GM23338 (cell line): ENCODE measurements at regions not wholly inside any gene's neighbourhood (a gene's known extent, or its start where the extent isn't known, plus 50 kb on each side); places are given as distances from the start of the nearest gene placed in this dataset.
"Not testable (repeated sequence)": the region's sequence is repeated elsewhere in the genome, so short reads cannot be mapped to it uniquely, and the experiment has no call there.

ENCODE experiments used
- ATAC-seq: fragments of 200-7000 bp; cut with Tn5 transposase; 3 replicates; pipeline ENCODE4 v1.9.1; 2020
- DNase-seq: peaks from one replicate; pipeline ENCODE4 v3.0.0-alpha.2; 2015; ENCODE audit warnings: low spot score
- H2AFZ ChIP-seq: fragments of 200-600 bp; sonication (generic); 2 replicates; pipeline ENCODE4 v1.8.0; 2016; ENCODE audit warnings: antibody characterized with exemption, mild to moderate bottlenecking, moderate library complexity
- H3F3A ChIP-seq: fragments of 200-600 bp; sonication (generic); replicated peaks from 2 replicates; pipeline ENCODE4 v1.8.0; 2017; ENCODE audit warnings: antibody characterized with exemption, mixed run types, low read depth
- H3K27ac ChIP-seq: fragments of 200-600 bp; sonication (generic); 2 replicates; pipeline ENCODE4 v1.6.1; 2016; ENCODE audit warnings: low read depth
- H3K27me3 ChIP-seq: fragments of 200-600 bp; sonication (generic); 2 replicates; pipeline ENCODE4 v1.8.0; 2016; ENCODE audit warnings: mild to moderate bottlenecking, mixed run types, moderate library complexity; ENCODE audit not compliant: insufficient read depth
- H3K36me3 ChIP-seq: fragments of 200-600 bp; sonication (generic); 2 replicates; pipeline ENCODE4 v1.8.0; 2016; ENCODE audit warnings: mild to moderate bottlenecking; ENCODE audit not compliant: insufficient read depth
- H3K4me1 ChIP-seq: fragments of 200-600 bp; sonication (generic); 2 replicates; pipeline ENCODE4 v1.8.0; 2016; ENCODE audit warnings: mild to moderate bottlenecking, moderate library complexity; ENCODE audit not compliant: insufficient read depth
- H3K4me2 ChIP-seq: fragments of 200-600 bp; sonication (generic); 2 replicates; pipeline ENCODE4 v1.7.1; 2017; ENCODE audit warnings: mixed run types
- H3K4me3 ChIP-seq: fragments of 200-600 bp; sonication (generic); 2 replicates; pipeline ENCODE4 v1.6.1; 2016; ENCODE audit warnings: mixed run types
- H3K79me2 ChIP-seq: fragments of 200-600 bp; sonication (generic); replicated peaks from 2 replicates; pipeline ENCODE4 v1.8.0; 2017; ENCODE audit warnings: mild to moderate bottlenecking; ENCODE audit not compliant: insufficient read depth
- H3K9me2 ChIP-seq: fragments of 200-600 bp; sonication (generic); 2 replicates; pipeline ENCODE4 v1.8.0; 2017; ENCODE audit not compliant: insufficient read depth
- H4K20me1 ChIP-seq: fragments of 200-600 bp; sonication (generic); replicated peaks from 2 replicates; pipeline ENCODE4 v1.8.0; 2017; ENCODE audit warnings: mild to moderate bottlenecking; ENCODE audit not compliant: insufficient read depth
- H3K27ac Mint-ChIP-seq: 2 replicates; pipeline ENCODE4 v1.8.0; 2020; ENCODE audit warnings: inconsistent platforms, mild to moderate bottlenecking, moderate library complexity, mixed read lengths
- H3K27me3 Mint-ChIP-seq: 3 replicates; pipeline ENCODE4 v1.8.0; 2022; ENCODE audit warnings: low read depth, mild to moderate bottlenecking, moderate library complexity, mixed read lengths, inconsistent platforms; ENCODE audit not compliant: insufficient read depth, poor library complexity
- H3K36me3 Mint-ChIP-seq: 3 replicates; pipeline ENCODE4 v1.8.0; 2021; ENCODE audit warnings: low read depth, mild to moderate bottlenecking, inconsistent platforms, moderate library complexity, mixed read lengths
- H3K4me1 Mint-ChIP-seq: 3 replicates; pipeline ENCODE4 v1.8.0; 2020; ENCODE audit warnings: mild to moderate bottlenecking, inconsistent platforms, mixed read lengths
- H3K4me3 Mint-ChIP-seq: 3 replicates; pipeline ENCODE4 v1.8.0; 2021; ENCODE audit warnings: moderate library complexity, mild to moderate bottlenecking, inconsistent platforms, mixed read lengths
- H3K9me3 Mint-ChIP-seq: 3 replicates; pipeline ENCODE4 v1.8.0; 2020; ENCODE audit warnings: moderate library complexity, mild to moderate bottlenecking, inconsistent platforms, mixed read lengths
- EZH2 ChIP-seq: fragments of 200-600 bp; sonication (generic); IDR thresholded peaks from one replicate; pipeline ENCODE4 v1.8.0; 2017; ENCODE audit warnings: antibody characterized with exemption, mild to moderate bottlenecking, low read depth; ENCODE audit not compliant: unreplicated experiment
- EZH2phosphoT487 ChIP-seq: fragments of 200-600 bp; sonication (generic); IDR thresholded peaks from one replicate; pipeline ENCODE4 v1.8.1; 2018; ENCODE audit warnings: antibody characterized with exemption; ENCODE audit not compliant: unreplicated experiment
- JUNB ChIP-seq: IDR thresholded peaks from one replicate; pipeline ENCODE4 v1.6.1; 2016; ENCODE audit warnings: antibody characterized with exemption; ENCODE audit not compliant: unreplicated experiment
- NANOG ChIP-seq: IDR thresholded peaks from 2 replicates; pipeline ENCODE4 v1.6.1; 2016; ENCODE audit warnings: antibody characterized with exemption, borderline replicate concordance
- ZNF331 ChIP-seq: fragments of 250-450 bp; sonication (Bioruptor Pico); IDR thresholded peaks from 2 replicates; pipeline ENCODE4 v1.5.0; 2020; ENCODE audit warnings: low read depth, mild to moderate bottlenecking, moderate library complexity
- TF ChIP-seq, protein P1 (sequence below): fragments of 250-450 bp; sonication (Bioruptor Pico); IDR thresholded peaks from 2 replicates; pipeline ENCODE4 v1.5.0; 2020; ENCODE audit warnings: mild to moderate bottlenecking, moderate library complexity
- TF ChIP-seq, protein P2 (sequence below), 2 experiments: fragments of 200-600 bp in 1 of 2; sonication (generic) in 1 of 2; conservative IDR thresholded peaks; 2 replicates each; pipeline versions ENCODE4 v1.5.1 to v1.6.1; 2016 to 2017; ENCODE audit warnings: antibody characterized with exemption in 2 of 2, low read depth in 2 of 2, mild to moderate bottlenecking in 2 of 2, moderate library complexity in 1 of 2

DNA sequence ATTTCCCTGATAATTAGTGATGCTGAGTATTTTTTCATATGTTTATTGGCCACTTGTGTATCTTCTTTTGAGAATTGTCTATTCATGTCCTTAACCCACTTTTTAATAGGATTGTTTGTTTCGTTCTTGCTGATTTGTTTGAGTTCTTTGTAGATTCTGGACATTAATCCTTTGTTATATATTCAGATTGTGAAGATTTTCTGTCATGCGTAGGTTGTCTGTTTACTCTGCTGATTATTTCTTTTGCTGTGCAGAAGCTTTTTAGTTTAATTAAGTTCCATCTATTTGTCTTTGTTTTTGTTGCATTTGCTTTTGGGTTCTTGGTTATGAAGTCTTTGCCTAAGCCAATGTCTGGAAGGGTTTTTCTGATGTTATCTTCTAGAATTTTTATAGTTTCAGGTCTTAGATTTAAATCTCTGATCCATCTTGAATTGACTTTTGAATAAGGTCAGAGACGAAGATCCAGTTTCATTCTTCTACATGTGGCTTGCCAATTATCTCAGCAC, 438.4 kb upstream of the TBL1XR1 start:
- H4K20me1 ChIP-seq, H3K79me2 ChIP-seq, H3K4me2 ChIP-seq, H3K27ac Mint-ChIP-seq, H2AFZ ChIP-seq, H3K36me3 ChIP-seq, H3K36me3 Mint-ChIP-seq, H3K4me1 Mint-ChIP-seq, H3K9me3 Mint-ChIP-seq, H3K4me3 Mint-ChIP-seq, H3K4me3 ChIP-seq, DNase-seq, H3K27me3 Mint-ChIP-seq, H3K27ac ChIP-seq, H3K27me3 ChIP-seq, H3K9me2 ChIP-seq, H3F3A ChIP-seq, ATAC-seq, H3K4me1 ChIP-seq: not testable (repeated sequence)

DNA sequence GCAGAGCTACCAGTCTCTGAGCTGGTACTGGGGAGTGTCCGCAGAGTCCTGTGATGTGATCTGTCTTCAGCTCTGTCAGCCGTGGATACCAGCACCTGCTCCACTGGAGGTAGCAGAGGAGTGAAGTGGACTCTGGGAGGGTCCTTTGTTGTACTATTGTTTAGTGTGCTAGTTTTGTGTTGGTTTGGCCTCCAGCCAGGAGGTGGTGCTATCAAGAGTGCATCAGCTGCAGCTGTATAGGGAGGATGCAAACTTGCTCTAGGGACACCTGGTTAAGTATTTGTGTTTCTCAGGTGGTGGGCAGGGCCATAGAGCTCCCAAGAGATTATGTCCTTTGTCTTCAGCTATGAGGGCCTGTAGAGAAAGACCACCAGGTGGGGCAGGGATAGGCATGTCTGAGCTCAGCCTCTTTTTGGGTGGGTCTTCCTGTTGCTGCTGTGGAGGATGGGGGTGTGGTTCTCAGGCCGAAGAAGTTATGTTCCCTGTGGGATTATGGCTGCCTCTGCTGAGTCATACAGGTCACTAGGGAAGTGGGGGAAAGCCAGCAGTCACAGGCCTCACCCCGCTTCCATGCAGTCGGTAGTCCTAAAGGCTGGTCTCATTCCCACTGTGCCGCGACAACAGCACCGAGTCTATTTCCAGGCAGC, 443.2 kb upstream of the TBL1XR1 start:
- DNase-seq (peak; percentile 8), ATAC-seq (no peak)

DNA sequence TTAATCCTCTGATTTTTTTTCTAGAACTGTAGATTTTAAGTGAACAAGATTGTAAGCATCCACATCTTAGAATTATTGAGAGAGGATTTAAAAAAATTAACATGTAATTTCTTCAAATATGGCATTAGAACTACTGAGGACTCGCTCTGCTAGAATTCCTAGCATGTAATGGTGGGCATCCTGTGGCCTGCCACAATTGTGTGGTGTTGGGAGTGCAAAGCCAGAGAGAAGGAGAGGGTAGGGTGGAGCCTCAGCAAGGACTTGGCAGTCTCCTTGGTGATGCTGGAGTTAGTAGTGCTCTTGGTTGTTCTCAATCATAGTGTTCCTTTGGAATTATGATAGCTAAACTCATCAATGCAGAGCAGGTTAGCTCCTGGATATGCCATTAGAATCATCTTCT, 443.9 kb upstream of the TBL1XR1 start:
- no peak overlapping the region for H3K27ac ChIP-seq
- H3K9me2 ChIP-seq: peaks cover 5% of the 10 kb centered on the region; the same call in 1 of the 2 replicates
- no peak for DNase-seq
- no peak overlapping the region for H3K4me3 Mint-ChIP-seq
- H3K79me2 ChIP-seq: no peaks in the 10 kb centered on the region
- no peaks in the 10 kb centered on the region for H3F3A ChIP-seq
- no peak overlapping the region for H3K4me3 ChIP-seq
- no peak overlapping the region for H3K4me2 ChIP-seq
- H2AFZ ChIP-seq: no peak overlapping the region; the same call in 1 of the 2 replicates
- H3K27me3 Mint-ChIP-seq: peaks cover 3% of the 10 kb centered on the region
- no peak for ATAC-seq
- no peaks in the 10 kb centered on the region; the same call in 1 of the 2 replicates for H3K4me1 ChIP-seq
- H3K36me3 Mint-ChIP-seq: no peaks in the 10 kb centered on the region
- H3K9me3 Mint-ChIP-seq: no peaks in the 10 kb centered on the region
- peaks cover 8% of the 10 kb centered on the region; the same call in 2 of the 3 replicates for H3K4me1 Mint-ChIP-seq
- H3K27ac Mint-ChIP-seq: no peak overlapping the region
- no peaks in the 10 kb centered on the region for H4K20me1 ChIP-seq
- no peaks in the 10 kb centered on the region for H3K36me3 ChIP-seq
- no peaks in the 10 kb centered on the region for H3K27me3 ChIP-seq
- no peak for TF ChIP-seq JUNB
- TF ChIP-seq EZH2: no peak
- TF ChIP-seq, protein P1, sequence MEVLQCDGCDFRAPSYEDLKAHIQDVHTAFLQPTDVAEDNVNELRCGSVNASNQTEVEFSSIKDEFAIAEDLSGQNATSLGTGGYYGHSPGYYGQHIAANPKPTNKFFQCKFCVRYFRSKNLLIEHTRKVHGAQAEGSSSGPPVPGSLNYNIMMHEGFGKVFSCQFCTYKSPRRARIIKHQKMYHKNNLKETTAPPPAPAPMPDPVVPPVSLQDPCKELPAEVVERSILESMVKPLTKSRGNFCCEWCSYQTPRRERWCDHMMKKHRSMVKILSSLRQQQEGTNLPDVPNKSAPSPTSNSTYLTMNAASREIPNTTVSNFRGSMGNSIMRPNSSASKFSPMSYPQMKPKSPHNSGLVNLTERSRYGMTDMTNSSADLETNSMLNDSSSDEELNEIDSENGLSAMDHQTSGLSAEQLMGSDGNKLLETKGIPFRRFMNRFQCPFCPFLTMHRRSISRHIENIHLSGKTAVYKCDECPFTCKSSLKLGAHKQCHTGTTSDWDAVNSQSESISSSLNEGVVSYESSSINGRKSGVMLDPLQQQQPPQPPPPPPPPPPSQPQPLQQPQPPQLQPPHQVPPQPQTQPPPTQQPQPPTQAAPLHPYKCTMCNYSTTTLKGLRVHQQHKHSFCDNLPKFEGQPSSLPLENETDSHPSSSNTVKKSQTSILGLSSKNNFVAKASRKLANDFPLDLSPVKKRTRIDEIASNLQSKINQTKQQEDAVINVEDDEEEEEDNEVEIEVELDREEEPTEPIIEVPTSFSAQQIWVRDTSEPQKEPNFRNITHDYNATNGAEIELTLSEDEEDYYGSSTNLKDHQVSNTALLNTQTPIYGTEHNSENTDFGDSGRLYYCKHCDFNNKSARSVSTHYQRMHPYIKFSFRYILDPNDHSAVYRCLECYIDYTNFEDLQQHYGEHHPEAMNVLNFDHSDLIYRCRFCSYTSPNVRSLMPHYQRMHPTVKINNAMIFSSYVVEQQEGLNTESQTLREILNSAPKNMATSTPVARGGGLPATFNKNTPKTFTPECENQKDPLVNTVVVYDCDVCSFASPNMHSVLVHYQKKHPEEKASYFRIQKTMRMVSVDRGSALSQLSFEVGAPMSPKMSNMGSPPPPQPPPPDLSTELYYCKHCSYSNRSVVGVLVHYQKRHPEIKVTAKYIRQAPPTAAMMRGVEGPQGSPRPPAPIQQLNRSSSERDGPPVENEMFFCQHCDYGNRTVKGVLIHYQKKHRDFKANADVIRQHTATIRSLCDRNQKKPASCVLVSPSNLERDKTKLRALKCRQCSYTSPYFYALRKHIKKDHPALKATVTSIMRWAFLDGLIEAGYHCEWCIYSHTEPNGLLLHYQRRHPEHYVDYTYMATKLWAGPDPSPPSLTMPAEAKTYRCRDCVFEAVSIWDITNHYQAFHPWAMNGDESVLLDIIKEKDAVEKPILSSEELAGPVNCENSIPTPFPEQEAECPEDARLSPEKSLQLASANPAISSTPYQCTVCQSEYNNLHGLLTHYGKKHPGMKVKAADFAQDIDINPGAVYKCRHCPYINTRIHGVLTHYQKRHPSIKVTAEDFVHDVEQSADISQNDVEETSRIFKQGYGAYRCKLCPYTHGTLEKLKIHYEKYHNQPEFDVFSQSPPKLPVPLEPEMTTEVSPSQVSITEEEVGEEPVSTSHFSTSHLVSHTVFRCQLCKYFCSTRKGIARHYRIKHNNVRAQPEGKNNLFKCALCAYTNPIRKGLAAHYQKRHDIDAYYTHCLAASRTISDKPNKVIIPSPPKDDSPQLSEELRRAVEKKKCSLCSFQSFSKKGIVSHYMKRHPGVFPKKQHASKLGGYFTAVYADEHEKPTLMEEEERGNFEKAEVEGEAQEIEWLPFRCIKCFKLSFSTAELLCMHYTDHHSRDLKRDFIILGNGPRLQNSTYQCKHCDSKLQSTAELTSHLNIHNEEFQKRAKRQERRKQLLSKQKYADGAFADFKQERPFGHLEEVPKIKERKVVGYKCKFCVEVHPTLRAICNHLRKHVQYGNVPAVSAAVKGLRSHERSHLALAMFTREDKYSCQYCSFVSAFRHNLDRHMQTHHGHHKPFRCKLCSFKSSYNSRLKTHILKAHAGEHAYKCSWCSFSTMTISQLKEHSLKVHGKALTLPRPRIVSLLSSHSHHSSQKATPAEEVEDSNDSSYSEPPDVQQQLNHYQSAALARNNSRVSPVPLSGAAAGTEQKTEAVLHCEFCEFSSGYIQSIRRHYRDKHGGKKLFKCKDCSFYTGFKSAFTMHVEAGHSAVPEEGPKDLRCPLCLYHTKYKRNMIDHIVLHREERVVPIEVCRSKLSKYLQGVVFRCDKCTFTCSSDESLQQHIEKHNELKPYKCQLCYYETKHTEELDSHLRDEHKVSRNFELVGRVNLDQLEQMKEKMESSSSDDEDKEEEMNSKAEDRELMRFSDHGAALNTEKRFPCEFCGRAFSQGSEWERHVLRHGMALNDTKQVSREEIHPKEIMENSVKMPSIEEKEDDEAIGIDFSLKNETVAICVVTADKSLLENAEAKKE (CRISPR knock-in tag): no peak
- TF ChIP-seq EZH2phosphoT487: no peak
- TF ChIP-seq ZNF331 (CRISPR knock-in tag): no peak

More for the DNA sequence above, 443.2 kb upstream of the TBL1XR1 start:
- peaks cover 8% of the 10 kb centered on the region; the same call in 2 of the 3 replicates for H3K4me1 Mint-ChIP-seq
- H3K27me3 ChIP-seq: no peaks in the 10 kb centered on the region
- no peaks in the 10 kb centered on the region for H4K20me1 ChIP-seq
- peak overlapping the region; percentile 18; the same call in 1 of the 2 replicates for H2AFZ ChIP-seq
- H3K4me3 ChIP-seq: no peak overlapping the region
- H3K79me2 ChIP-seq: no peaks in the 10 kb centered on the region
- H3K27ac Mint-ChIP-seq: no peak overlapping the region
- H3K27me3 Mint-ChIP-seq: peaks cover 3% of the 10 kb centered on the region
- no peak overlapping the region for H3K4me2 ChIP-seq
- H3K4me3 Mint-ChIP-seq: no peak overlapping the region
- no peak overlapping the region for H3K27ac ChIP-seq
- H3F3A ChIP-seq: no peaks in the 10 kb centered on the region
- H3K9me2 ChIP-seq: peaks cover 5% of the 10 kb centered on the region; the same call in 1 of the 2 replicates
- no peaks in the 10 kb centered on the region; the same call in 1 of the 2 replicates for H3K4me1 ChIP-seq
- H3K9me3 Mint-ChIP-seq: no peaks in the 10 kb centered on the region
- TF ChIP-seq, protein P2, sequence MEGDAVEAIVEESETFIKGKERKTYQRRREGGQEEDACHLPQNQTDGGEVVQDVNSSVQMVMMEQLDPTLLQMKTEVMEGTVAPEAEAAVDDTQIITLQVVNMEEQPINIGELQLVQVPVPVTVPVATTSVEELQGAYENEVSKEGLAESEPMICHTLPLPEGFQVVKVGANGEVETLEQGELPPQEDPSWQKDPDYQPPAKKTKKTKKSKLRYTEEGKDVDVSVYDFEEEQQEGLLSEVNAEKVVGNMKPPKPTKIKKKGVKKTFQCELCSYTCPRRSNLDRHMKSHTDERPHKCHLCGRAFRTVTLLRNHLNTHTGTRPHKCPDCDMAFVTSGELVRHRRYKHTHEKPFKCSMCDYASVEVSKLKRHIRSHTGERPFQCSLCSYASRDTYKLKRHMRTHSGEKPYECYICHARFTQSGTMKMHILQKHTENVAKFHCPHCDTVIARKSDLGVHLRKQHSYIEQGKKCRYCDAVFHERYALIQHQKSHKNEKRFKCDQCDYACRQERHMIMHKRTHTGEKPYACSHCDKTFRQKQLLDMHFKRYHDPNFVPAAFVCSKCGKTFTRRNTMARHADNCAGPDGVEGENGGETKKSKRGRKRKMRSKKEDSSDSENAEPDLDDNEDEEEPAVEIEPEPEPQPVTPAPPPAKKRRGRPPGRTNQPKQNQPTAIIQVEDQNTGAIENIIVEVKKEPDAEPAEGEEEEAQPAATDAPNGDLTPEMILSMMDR (conservative IDR thresholded peaks at IDR 0.05; ENCODE audit: low read depth in 2 of 2): peak; percentile 31; a peak in 3 of 4 replicates
- TF ChIP-seq NANOG: no peak
- no peaks in the 10 kb centered on the region for H3K36me3 ChIP-seq
- no peaks in the 10 kb centered on the region for H3K36me3 Mint-ChIP-seq
